ENCODE measurements at regions not wholly inside any gene's neighbourhood (a gene's known extent, or its start where the extent isn't known, plus 50 kb on each side); places are given as distances from the start of the nearest gene placed in this dataset.
A peak's percentile ranks its signal among the peaks of the same experiment; 100 is the strongest.
"Not testable (repeated sequence)": the region's sequence is repeated elsewhere in the genome, so short reads cannot be mapped to it uniquely, and the experiment has no call there.

- peak; percentile 30 for DNase-seq (ENCODE audit: extremely low spot score, insufficient read length, low read depth)
- peak; percentile 90 for FAIRE-seq
These were observed 135.6 kb upstream of the SMARCA2 start for GRCh38 chr9:1879501-1879900.

- FAIRE-seq (no peak), DNase-seq (ENCODE audit: extremely low spot score, insufficient read length, low read depth) (no peak)
These were observed 135.0 kb upstream of the SMARCA2 start for GRCh38 chr9:1880038-1880565.

- DNase-seq (ENCODE audit: extremely low spot score, insufficient read length, low read depth) (no peak), FAIRE-seq (peak; percentile 62)
These were observed 133.3 kb upstream of the SMARCA2 start for GRCh38 chr9:1881708-1882295.

DNA sequence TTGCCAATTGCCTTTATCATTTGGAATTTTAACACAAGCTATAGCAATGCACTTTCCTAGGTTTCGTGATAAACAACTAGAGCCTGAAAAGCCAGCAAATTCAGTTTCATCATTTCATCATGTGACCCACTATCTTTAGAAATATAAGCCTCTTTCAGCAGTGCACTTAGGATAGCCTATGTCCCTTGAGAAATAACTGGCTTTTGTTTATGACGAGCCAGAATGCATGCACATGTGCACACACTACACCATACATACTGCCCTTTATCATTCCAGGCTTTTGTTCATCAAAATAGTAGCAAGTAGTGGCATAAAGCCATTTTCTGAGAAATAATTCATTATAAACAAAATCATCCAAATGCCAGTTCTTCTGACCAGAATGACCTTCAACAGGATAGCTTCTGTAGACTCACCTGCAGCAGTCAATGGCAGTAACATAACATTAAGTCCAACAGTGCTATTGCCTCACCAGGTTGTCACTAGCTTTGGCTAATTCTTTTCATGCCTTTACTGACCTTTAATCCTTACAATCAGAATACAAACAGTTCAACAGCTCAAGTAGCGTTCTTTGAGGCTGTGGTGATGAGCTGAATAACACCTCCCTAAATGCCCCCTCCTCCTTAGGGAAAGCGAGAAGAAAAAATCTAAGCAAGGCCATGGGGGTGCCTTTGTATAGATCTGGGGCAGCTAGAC is 132.3 kb upstream of the SMARCA2 start:
- DNase-seq (ENCODE audit: extremely low spot score, insufficient read length, low read depth) (no peak), FAIRE-seq (no peak)

- FAIRE-seq = no peak
- no peak for DNase-seq (ENCODE audit: extremely low spot score, insufficient read length, low read depth)
These were observed 124.9 kb upstream of the SMARCA2 start for GRCh38 chr9:1890201-1890600.

GRCh38 chr9:1890816-1891215 is 124.3 kb upstream of the SMARCA2 start:
- no peak for DNase-seq (ENCODE audit: extremely low spot score, insufficient read length, low read depth)

GRCh38 chr9:1903080-1903704 is 112.0 kb upstream of the SMARCA2 start:
- DNase-seq (ENCODE audit: extremely low spot score, insufficient read length, low read depth); FAIRE-seq: not testable (repeated sequence)

More at GRCh38 chr9:1890816-1891215, 124.3 kb upstream of the SMARCA2 start:
- no peak for FAIRE-seq

DNA sequence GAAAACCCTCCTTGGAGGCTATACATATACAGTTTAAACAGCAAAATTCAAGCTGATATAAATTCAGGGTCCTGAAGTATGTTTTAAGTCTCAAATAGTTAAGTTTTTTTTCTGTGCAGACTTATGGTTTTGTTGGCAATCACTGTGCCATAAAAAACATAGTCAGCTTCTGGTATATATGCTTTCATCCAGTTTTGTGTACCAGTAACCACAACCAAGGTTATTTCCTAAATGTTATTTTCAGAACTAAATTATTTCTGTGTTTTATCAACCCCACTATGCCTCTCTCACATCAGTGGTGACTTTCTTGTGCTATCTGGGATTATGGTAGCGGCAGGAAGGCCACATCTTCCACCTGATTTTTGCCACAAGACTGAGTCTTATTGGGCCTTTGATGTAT is 107.7 kb upstream of the SMARCA2 start:
- FAIRE-seq (no peak), DNase-seq (ENCODE audit: extremely low spot score, insufficient read length, low read depth) (no peak)

GRCh38 chr9:1909322-1909721 is 105.8 kb upstream of the SMARCA2 start:
- no peak for DNase-seq (ENCODE audit: extremely low spot score, insufficient read length, low read depth)
- no peak for FAIRE-seq

- DNase-seq (ENCODE audit: extremely low spot score, insufficient read length, low read depth) (no peak), FAIRE-seq (peak; percentile 24)
These were observed 104.8 kb upstream of the SMARCA2 start for GRCh38 chr9:1910269-1910811.

GRCh38 chr9:1913631-1914330 is 101.4 kb upstream of the SMARCA2 start:
- FAIRE-seq = no peak

GRCh38 chr9:1916095-1916494 is 99.1 kb upstream of the SMARCA2 start:
- FAIRE-seq (no peak), DNase-seq (ENCODE audit: extremely low spot score, insufficient read length, low read depth) (no peak)

More at GRCh38 chr9:1913631-1914330, 101.4 kb upstream of the SMARCA2 start:
- DNase-seq (ENCODE audit: extremely low spot score, insufficient read length, low read depth) = no peak

DNA sequence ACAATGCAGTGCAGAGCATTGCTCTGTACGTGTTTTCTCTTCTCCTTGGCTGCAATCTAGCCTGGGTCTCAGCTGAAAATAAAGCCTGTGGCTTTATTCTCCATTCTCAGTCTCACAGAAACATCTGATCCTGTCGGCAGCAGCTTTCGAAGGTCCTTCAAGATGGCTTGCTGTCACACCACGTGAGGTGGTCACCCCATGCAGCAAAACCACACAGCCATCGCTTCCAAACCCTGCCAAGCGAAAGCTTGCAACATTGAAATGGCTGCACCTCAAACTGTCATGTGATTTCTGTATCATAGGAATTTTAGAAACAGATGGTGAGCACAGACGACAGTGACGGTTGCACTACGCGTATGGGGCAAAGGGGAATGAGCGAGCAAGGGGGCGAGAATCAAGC is 98.5 kb upstream of the SMARCA2 start:
- DNase-seq (ENCODE audit: extremely low spot score, insufficient read length, low read depth) = no peak
- FAIRE-seq = no peak

DNA sequence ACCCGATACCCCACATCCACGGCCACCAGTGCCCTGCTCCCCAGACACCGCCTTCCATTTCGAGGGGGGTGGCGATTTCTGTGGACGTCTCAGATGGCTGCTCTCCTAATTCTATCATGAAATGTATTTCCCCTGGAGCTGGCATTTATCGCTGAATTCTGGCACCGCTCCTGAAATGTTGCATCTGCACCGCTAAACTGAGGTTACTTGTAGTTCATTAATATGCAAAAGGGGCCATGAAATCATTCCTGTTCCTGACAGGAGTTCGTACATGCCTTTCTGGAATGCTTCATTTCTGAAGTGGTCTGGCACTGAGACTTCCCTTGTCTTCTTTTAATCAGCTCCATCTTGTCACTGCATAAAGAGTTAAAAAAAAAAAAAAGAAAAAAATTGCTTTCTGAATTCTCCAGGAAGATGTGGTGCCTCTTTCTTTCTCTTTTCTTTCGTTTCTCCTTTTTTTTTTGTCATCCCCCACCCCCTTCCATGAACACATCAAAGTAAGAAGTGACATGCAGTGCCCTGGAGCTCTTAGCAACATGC is 97.7 kb upstream of the SMARCA2 start:
- DNase-seq (ENCODE audit: extremely low spot score, insufficient read length, low read depth) = no peak
- FAIRE-seq = no peak

GRCh38 chr9:1918108-1918507 is 97.0 kb upstream of the SMARCA2 start:
- no peak for FAIRE-seq
- DNase-seq (ENCODE audit: extremely low spot score, insufficient read length, low read depth) = no peak

- no peak for FAIRE-seq
- DNase-seq (ENCODE audit: extremely low spot score, insufficient read length, low read depth) = no peak
These were observed 96.5 kb upstream of the SMARCA2 start for GRCh38 chr9:1918622-1919021.

- FAIRE-seq (no peak), DNase-seq (ENCODE audit: extremely low spot score, insufficient read length, low read depth) (no peak)
These were observed 95.9 kb upstream of the SMARCA2 start for GRCh38 chr9:1919229-1919628.

DNA sequence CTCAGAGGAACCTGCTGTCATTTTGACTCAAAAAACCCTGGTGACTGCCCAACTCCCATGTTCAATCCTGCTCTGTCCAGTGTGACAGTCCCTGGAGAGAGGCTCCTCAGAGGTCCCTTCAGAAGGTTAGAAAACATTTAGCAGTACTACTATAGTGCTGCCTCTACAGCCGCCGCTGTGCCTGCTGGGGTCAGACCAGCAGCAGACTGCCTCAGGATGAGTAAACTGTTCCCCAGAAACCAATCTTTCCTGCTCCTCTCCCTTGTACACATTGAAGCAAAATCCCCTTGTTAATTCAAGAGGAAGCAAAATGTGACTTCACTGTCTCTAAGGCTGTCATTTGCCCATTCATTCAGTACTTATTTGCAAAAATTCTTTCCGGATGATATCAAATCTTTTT is 94.8 kb upstream of the SMARCA2 start:
- no peak for FAIRE-seq

DNA sequence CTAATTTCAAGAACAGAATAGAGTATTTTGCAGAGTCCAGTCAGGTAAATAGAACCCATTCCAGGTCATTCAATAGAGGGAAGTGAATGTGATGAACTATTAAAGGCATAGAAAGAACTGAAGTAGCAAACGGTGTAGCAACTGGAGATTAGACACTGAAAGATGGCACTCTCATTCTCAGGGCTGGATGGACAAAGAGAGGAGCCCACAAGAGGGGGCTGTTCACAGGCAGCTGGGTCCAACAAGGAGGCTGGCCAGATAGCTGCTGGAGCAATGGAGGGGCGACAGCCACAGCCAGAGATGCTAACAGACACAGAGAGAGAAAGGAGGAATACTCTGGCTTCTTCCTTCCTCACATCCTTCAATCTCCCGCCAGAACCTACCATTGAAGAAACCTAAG is 93.1 kb upstream of the SMARCA2 start:
- FAIRE-seq = no peak
- DNase-seq (ENCODE audit: extremely low spot score, insufficient read length, low read depth) = no peak

More for the DNA sequence above, 94.8 kb upstream of the SMARCA2 start:
- DNase-seq (ENCODE audit: extremely low spot score, insufficient read length, low read depth) = no peak

- FAIRE-seq = no peak
- no peak for DNase-seq (ENCODE audit: extremely low spot score, insufficient read length, low read depth)
These were observed 87.6 kb upstream of the SMARCA2 start for GRCh38 chr9:1927546-1927945.
